Activated CD8-positive, alpha-beta memory T cell treated with anti-CD3 and anti-CD28 coated beads, Interleukin-2, amount 10 ng/mL, durations not matched to agents 7 days and 5 days (primary cell): ENCODE measurements at regions not wholly inside any gene's neighbourhood (a gene's known extent, or its start where the extent isn't known, plus 50 kb on each side); places are given as distances from the start of the nearest gene placed in this dataset.

Experiments
- ATAC-seq: fragments of 150-1000 bp; cut with Tn5 transposase; one replicate; pipeline ENCODE4 v1.10.0; 2021; ENCODE audit warnings: moderate library complexity
- CTCF ChIA-PET: fragments of 350-600 bp; sonication (Branson Sonifier 250); formaldehyde crosslinking; loops from one replicate; lab custom pipeline; 2021; ENCODE audit warnings: antibody characterized with exemption; lab: Charles Lee
- DNase-seq: peaks from one replicate; pipeline ENCODE4 v3.0.0-alpha.2; 2020
- H3K27ac Mint-ChIP-seq: one replicate; pipeline ENCODE4 v1.8.0; 2021; ENCODE audit warnings: mild to moderate bottlenecking, mixed read lengths
- H3K27me3 Mint-ChIP-seq: one replicate; pipeline ENCODE4 v1.8.0; 2021; ENCODE audit warnings: mixed read lengths
- H3K36me3 Mint-ChIP-seq: one replicate; pipeline ENCODE4 v1.8.0; 2021; ENCODE audit warnings: mild to moderate bottlenecking, mixed read lengths
- H3K4me1 Mint-ChIP-seq: one replicate; pipeline ENCODE4 v1.8.0; 2021; ENCODE audit warnings: mixed read lengths
- H3K4me3 Mint-ChIP-seq: one replicate; pipeline ENCODE4 v1.8.0; 2021; ENCODE audit warnings: mild to moderate bottlenecking, moderate library complexity, mixed read lengths
- H3K9me3 Mint-ChIP-seq: one replicate; pipeline ENCODE4 v1.8.0; 2022; ENCODE audit warnings: low read depth, mixed read lengths

- Mint-ChIP-seq H3K27me3 (peaks cover 67% of the 10 kb centered on the region), H3K4me3 (no peak overlapping the region), H3K36me3 (no peaks in the 10 kb centered on the region), H3K27ac (no peak overlapping the region), H3K9me3 (no peaks in the 10 kb centered on the region), H3K4me1 (no peaks in the 10 kb centered on the region)
- DNase-seq (no peak), ATAC-seq (no peak)
- CTCF ChIA-PET, result no interaction called here
Measured at GRCh38 chr3:150306083-150306482, 102.0 kb upstream of the TSC22D2 start.

DNA sequence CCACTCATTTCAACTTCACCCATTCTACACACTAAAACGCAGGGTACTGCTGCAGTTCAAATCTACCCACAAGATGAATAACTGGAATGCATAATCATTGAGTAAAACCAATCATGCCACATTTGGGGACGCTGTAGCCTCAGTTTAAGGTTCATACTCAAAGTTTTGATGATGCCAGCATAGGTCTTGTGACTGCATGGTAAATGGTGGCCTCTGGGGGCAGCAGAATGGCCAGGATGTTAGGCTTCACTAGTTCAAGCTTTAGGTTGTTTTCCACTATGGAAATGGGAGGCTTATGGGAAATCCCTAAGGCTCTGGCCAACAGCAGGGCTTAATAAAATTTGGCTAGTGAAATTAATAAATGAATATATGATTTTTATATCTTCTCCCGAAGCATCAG lies 104.3 kb upstream of the TSC22D2 start:
- no peaks in the 10 kb centered on the region for H3K36me3 Mint-ChIP-seq
- no peak overlapping the region for H3K4me3 Mint-ChIP-seq
- H3K27ac Mint-ChIP-seq, result no peak overlapping the region
- H3K27me3 Mint-ChIP-seq, result peaks cover 64% of the 10 kb centered on the region
- DNase-seq, result no peak
- ATAC-seq, result no peak
- no peaks in the 10 kb centered on the region for H3K9me3 Mint-ChIP-seq
- CTCF ChIA-PET, result interaction anchor here (0.9 to 1.3 kb wide), 2 partner anchors 13 to 192 kb away, joined by 3 read pairs; no protein-coding TSS in a partner anchor
- H3K4me1 Mint-ChIP-seq, result no peaks in the 10 kb centered on the region

GRCh38 chr3:150302246-150302645 lies 105.9 kb upstream of the TSC22D2 start:
- CTCF ChIA-PET, result no interaction called here
- Mint-ChIP-seq H3K4me3 (no peak overlapping the region), H3K27me3 (peaks cover 52% of the 10 kb centered on the region), H3K27ac (no peak overlapping the region), H3K9me3 (no peaks in the 10 kb centered on the region), H3K36me3 (no peaks in the 10 kb centered on the region), H3K4me1 (no peaks in the 10 kb centered on the region)
- DNase-seq (no peak), ATAC-seq (no peak)

- Mint-ChIP-seq H3K27ac (no peak overlapping the region), H3K36me3 (no peaks in the 10 kb centered on the region), H3K27me3 (peaks cover 43% of the 10 kb centered on the region), H3K9me3 (no peaks in the 10 kb centered on the region), H3K4me3 (no peak overlapping the region), H3K4me1 (no peaks in the 10 kb centered on the region)
- ATAC-seq (no peak), DNase-seq (no peak)
- CTCF ChIA-PET, result no interaction called here
Measured at GRCh38 chr3:150300852-150301517, 107.1 kb upstream of the TSC22D2 start.

GRCh38 chr3:150300388-150300787 lies 107.7 kb upstream of the TSC22D2 start:
- ATAC-seq (no peak), DNase-seq (no peak)
- no peak overlapping the region for H3K27ac Mint-ChIP-seq
- no peak overlapping the region for H3K4me3 Mint-ChIP-seq
- H3K4me1 Mint-ChIP-seq, result no peaks in the 10 kb centered on the region
- H3K36me3 Mint-ChIP-seq, result no peaks in the 10 kb centered on the region
- CTCF ChIA-PET, result no interaction called here
- no peaks in the 10 kb centered on the region for H3K9me3 Mint-ChIP-seq
- H3K27me3 Mint-ChIP-seq, result peaks cover 38% of the 10 kb centered on the region

- Mint-ChIP-seq H3K4me3 (no peak overlapping the region), H3K36me3 (no peaks in the 10 kb centered on the region), H3K9me3 (no peaks in the 10 kb centered on the region), H3K4me1 (no peaks in the 10 kb centered on the region), H3K27ac (no peak overlapping the region), H3K27me3 (peaks cover 34% of the 10 kb centered on the region)
- CTCF ChIA-PET, result interaction anchor here (0.6 to 1.1 kb wide), 2 partner anchors 111 to 198 kb away, joined by 3 read pairs; no protein-coding TSS in a partner anchor
- DNase-seq (no peak), ATAC-seq (no peak)
Measured at GRCh38 chr3:150299201-150299600, 108.9 kb upstream of the TSC22D2 start.

DNA sequence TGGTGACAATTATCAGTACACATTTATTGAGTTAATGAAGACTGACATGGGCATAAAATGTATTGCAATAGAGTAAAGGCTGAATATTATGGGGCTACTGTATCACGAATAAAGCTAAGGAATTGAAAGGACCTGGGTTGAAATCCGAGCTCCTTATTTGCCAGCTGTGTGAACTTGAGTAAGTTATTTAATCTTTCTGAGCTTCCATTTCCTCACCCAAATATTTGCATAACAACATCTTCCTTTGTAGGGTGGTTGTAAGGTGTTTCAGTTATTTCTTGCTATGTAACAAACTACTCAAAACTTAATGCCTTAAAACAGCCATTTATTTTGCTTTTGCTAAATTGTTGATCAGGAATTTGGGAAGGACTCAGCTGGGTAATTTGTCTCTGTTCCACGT lies 111.1 kb upstream of the TSC22D2 start:
- CTCF ChIA-PET, result interaction anchor here (1.0 kb wide), 1 partner anchor 11 kb away, joined by 3 read pairs; no protein-coding TSS in a partner anchor
- H3K4me1 Mint-ChIP-seq, result no peaks in the 10 kb centered on the region
- no peaks in the 10 kb centered on the region for H3K36me3 Mint-ChIP-seq
- peaks cover 27% of the 10 kb centered on the region for H3K27me3 Mint-ChIP-seq
- H3K9me3 Mint-ChIP-seq, result no peaks in the 10 kb centered on the region
- ATAC-seq (no peak), DNase-seq (no peak)
- no peak overlapping the region for H3K4me3 Mint-ChIP-seq
- no peak overlapping the region for H3K27ac Mint-ChIP-seq

GRCh38 chr3:150296123-150296735 lies 111.9 kb upstream of the TSC22D2 start:
- H3K9me3 Mint-ChIP-seq, result no peaks in the 10 kb centered on the region
- DNase-seq (no peak), ATAC-seq (no peak)
- CTCF ChIA-PET, result interaction anchor here (1.6 kb wide), 1 partner anchor 10 kb away, joined by 3 read pairs; no protein-coding TSS in a partner anchor
- no peak overlapping the region for H3K27ac Mint-ChIP-seq
- no peaks in the 10 kb centered on the region for H3K4me1 Mint-ChIP-seq
- no peaks in the 10 kb centered on the region for H3K36me3 Mint-ChIP-seq
- peaks cover 27% of the 10 kb centered on the region for H3K27me3 Mint-ChIP-seq
- no peak overlapping the region for H3K4me3 Mint-ChIP-seq

DNA sequence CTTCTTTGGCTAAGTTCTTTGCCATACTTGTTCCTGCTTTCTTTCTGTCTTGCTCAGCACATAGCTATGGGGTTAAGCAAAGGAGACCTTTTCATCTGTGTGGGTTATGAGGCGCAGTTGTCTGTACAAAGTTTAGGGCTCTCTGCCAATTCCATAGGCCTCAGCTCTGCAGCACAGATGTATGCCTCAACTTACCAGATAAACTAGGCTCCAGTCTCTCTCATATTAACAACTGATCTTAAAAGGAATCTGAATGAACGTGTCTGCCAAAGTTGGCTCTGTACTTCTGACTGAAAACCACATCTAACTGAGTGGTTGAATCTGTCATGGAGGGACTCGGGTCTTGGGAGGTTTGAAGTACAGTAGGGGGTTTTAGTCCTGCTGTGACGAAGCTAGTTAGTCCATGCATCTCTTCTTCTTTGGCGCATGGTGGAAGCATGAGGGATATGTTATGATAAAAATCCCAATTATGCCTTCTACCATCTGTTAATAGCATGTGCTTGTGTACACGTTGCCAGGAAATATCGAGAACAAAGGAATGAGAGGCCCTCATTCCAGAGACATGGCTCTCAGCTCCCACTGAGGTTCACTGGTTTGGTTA lies 114.6 kb upstream of the TSC22D2 start:
- Mint-ChIP-seq H3K4me1 (no peaks in the 10 kb centered on the region), H3K36me3 (no peaks in the 10 kb centered on the region), H3K27ac (no peak overlapping the region), H3K9me3 (no peaks in the 10 kb centered on the region), H3K27me3 (peaks cover 39% of the 10 kb centered on the region), H3K4me3 (no peak overlapping the region)
- DNase-seq, result no peak
- CTCF ChIA-PET, result interaction anchor here (1.0 kb wide), 1 partner anchor 14 kb away, joined by 3 read pairs; no protein-coding TSS in a partner anchor
- ATAC-seq, result no peak

DNA sequence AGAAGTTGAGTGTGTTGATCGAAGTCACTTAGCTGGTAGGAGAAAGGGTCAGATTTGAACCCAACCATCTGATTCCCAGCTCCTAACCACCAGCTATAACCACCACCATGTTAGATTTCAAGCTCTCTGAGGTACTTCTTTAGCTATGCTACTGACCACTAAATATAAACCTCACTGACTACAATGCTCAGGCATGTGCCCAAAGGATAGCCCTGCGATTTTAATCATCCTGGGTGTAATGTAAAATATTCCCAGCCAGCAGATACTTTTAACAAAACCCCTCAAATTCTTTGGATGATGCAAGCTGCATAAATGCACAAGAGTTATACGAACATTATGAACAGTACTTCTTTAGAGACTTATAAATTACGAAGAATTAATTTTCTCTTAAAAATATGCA lies 115.2 kb upstream of the TSC22D2 start:
- peaks cover 44% of the 10 kb centered on the region for H3K27me3 Mint-ChIP-seq
- no peaks in the 10 kb centered on the region for H3K4me1 Mint-ChIP-seq
- H3K4me3 Mint-ChIP-seq, result no peak overlapping the region
- H3K9me3 Mint-ChIP-seq, result no peaks in the 10 kb centered on the region
- CTCF ChIA-PET, result no interaction called here
- no peak for ATAC-seq
- no peaks in the 10 kb centered on the region for H3K36me3 Mint-ChIP-seq
- no peak for DNase-seq
- no peak overlapping the region for H3K27ac Mint-ChIP-seq

DNA sequence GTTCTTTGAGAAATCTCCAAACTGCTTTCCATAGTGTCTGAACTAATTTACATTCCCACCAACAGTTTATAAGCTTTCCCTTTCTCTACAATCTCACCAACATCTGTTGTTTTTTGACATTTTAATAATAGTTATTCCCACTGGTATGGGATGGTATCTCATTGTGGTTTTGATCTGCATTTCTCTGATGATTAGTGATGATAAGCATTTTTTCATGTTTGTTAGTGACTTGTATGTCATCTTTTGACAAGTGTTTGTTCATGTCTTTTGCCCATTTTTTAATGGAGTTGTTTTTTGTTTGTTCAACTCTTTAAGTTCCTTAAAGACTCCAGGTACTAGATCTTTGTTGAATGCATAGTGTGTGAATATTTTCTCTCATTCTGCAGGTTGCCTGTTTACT lies 116.6 kb upstream of the TSC22D2 start:
- Mint-ChIP-seq H3K36me3 (no peaks in the 10 kb centered on the region), H3K4me1 (no peaks in the 10 kb centered on the region), H3K4me3 (no peak overlapping the region), H3K27me3 (peaks cover 53% of the 10 kb centered on the region), H3K9me3 (no peaks in the 10 kb centered on the region), H3K27ac (no peak overlapping the region)
- DNase-seq (no peak), ATAC-seq (no peak)
- CTCF ChIA-PET, result no interaction called here

DNA sequence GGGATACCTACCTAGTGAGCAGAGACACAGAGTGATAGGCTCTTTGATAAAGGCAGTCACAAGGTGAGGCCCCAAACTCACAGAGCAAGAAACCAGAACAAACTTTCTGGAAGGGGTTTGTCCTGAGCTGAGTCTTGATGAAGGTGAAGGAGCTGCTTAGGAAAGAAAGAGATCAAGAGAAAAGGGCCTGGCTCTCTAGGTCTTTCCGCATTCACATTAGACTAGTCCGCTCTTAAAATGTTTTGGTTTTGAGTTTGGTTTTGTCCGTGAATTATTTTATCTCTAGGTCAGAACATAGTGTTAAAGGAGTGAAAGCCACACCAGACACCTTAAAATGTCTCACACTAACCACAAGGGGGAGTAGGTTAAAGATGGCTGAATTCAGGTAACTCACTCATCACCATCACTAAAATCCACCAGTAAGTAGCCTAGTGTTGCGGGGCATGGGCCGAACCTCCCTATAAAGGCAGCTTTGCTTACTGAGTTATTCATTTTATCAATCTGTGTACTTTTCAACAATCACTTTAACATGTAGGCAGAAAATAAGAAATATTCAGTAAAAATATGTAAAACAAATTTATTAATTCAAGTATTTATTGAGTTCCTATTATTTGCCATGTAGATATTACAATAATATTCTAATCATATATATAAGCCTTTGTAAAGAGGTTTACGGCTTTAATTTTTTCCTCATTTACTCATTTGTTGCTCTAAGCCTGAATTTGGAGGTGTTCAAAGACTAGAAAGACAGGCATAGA lies 121.5 kb upstream of the TSC22D2 start:
- Mint-ChIP-seq H3K36me3 (no peaks in the 10 kb centered on the region), H3K4me3 (no peak overlapping the region), H3K9me3 (no peaks in the 10 kb centered on the region), H3K4me1 (no peaks in the 10 kb centered on the region), H3K27ac (no peak overlapping the region), H3K27me3 (peaks cover 51% of the 10 kb centered on the region)
- DNase-seq (no peak), ATAC-seq (peak; percentile 42)
- CTCF ChIA-PET, result interaction anchor here (0.9 to 1.6 kb wide), 8 partner anchors 9 to 209 kb away, joined by 3 to 7 read pairs (median 4); no protein-coding TSS in a partner anchor

DNA sequence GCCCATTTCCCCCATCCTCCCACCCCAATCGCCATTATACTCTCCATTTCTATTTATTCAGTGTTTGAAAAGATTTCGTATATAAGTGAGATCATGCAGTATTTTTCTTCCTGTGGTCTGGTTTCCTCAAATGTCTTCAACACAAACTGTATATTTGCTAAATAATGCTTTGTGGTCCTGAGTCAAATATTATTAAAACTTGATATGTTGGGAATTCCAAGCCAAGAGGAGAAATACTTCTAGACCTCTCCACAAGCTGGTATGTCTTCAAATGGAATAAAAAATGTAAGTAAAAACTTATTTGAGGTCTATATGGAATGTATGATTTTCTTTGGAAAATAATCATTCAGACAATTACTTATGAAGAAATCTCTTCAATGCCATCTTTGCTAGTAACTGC lies 122.5 kb upstream of the TSC22D2 start:
- Mint-ChIP-seq H3K27ac (no peak overlapping the region), H3K4me3 (no peak overlapping the region), H3K9me3 (no peaks in the 10 kb centered on the region), H3K27me3 (peaks cover 51% of the 10 kb centered on the region), H3K4me1 (no peaks in the 10 kb centered on the region), H3K36me3 (no peaks in the 10 kb centered on the region)
- CTCF ChIA-PET, result interaction anchor here (0.9 to 1.6 kb wide), 6 partner anchors 10 to 210 kb away, joined by 3 to 7 read pairs (median 4); no protein-coding TSS in a partner anchor
- ATAC-seq, result no peak
- DNase-seq, result no peak
